H1 (cell line): ENCODE measurements at regions not wholly inside any gene's neighbourhood (a gene's known extent, or its start where the extent isn't known, plus 50 kb on each side); places are given as distances from the start of the nearest gene placed in this dataset.

Source experiments
- CTCF ChIA-PET: fragments of 300-600 bp; sonication (Branson Sonifier 250); formaldehyde crosslinking; loops from one replicate; lab custom pipeline; 2021; ENCODE audit not compliant: partially characterized antibody; lab: Charles Lee
- POLR2A ChIA-PET: fragments of 300-600 bp; sonication (Branson Sonifier 250); formaldehyde crosslinking; loops from one replicate; lab custom pipeline; 2021; ENCODE audit warnings: inconsistent platforms; ENCODE audit not compliant: partially characterized antibody; lab: Charles Lee
- DNase-seq, 2 experiments: peaks; one replicate each; pipeline versions ENCODE4 v3.0.0 to v3.0.0-alpha.2; 2010 to 2022; ENCODE audit warnings: low spot score in 2 of 2, low read depth in 1 of 2, mixed read lengths in 1 of 2
- FAIRE-seq: peaks from 2 replicates; lab custom pipeline; 2011; peaks lifted over from hg19 to GRCh38; lab: Jason Lieb, UNC
- H2AFZ ChIP-seq: 2 replicates; pipeline ENCODE4 v1.8.1; 2012; ENCODE audit warnings: low read length, inconsistent platforms
- H2AK5ac ChIP-seq: 2 replicates; pipeline ENCODE4 v1.6.1; 2013; ENCODE audit warnings: low read depth, low read length
- H2BK120ac ChIP-seq: replicated peaks from 2 replicates; pipeline ENCODE3; 2013; ENCODE audit warnings: low read depth, low read length, inconsistent platforms
- H2BK12ac ChIP-seq: 2 replicates; pipeline ENCODE4 v1.6.1; 2013; ENCODE audit warnings: low read depth, low read length
- H2BK15ac ChIP-seq: 2 replicates; pipeline ENCODE4 v1.6.1; 2013; ENCODE audit warnings: low read length
- H2BK20ac ChIP-seq: 2 replicates; pipeline ENCODE4 v1.6.1; 2013; ENCODE audit warnings: low read length
- H2BK5ac ChIP-seq: 2 replicates; pipeline ENCODE4 v1.6.1; 2013; ENCODE audit warnings: low read depth, low read length
- H3K14ac ChIP-seq: 2 replicates; pipeline ENCODE4 v1.6.1; 2013; ENCODE audit warnings: inconsistent platforms; ENCODE audit not compliant: insufficient read length
- H3K18ac ChIP-seq: 2 replicates; pipeline ENCODE4 v1.6.1; 2013; ENCODE audit warnings: low read length; ENCODE audit errors: extremely low read depth
- H3K23ac ChIP-seq: 2 replicates; pipeline ENCODE4 v1.6.1; 2013; ENCODE audit warnings: inconsistent platforms; ENCODE audit not compliant: insufficient read length
- H3K23me2 ChIP-seq: 2 replicates; pipeline ENCODE4 v1.6.1; 2013; ENCODE audit warnings: low read depth, low read length
- H3K27ac ChIP-seq: 2 replicates; pipeline ENCODE4 v1.6.1; 2011; ENCODE audit warnings: low read depth, low read length, inconsistent platforms
- H3K27me3 ChIP-seq, 4 experiments: replicated peaks in 1 of 4; 1 replicate in 1 of 4; 2 replicates in 3 of 4; pipeline versions ENCODE4 v1.6.1 to v1.8.1; 2011 to 2013; ENCODE audit warnings: low read length in 3 of 4, mild to moderate bottlenecking in 3 of 4, inconsistent platforms in 2 of 4, mixed read lengths in 2 of 4, moderate library complexity in 1 of 4; ENCODE audit not compliant: control insufficient read depth in 3 of 4, insufficient read depth in 3 of 4; ENCODE audit errors: extremely low read depth in 1 of 4
- H3K36me3 ChIP-seq, 4 experiments: 2 replicates each; pipeline versions ENCODE4 v1.6.1 to v1.8.1; 2011 to 2013; ENCODE audit warnings: mild to moderate bottlenecking in 4 of 4, low read length in 3 of 4, moderate library complexity in 2 of 4, control low read depth in 1 of 4, inconsistent platforms in 1 of 4; ENCODE audit not compliant: insufficient read depth in 4 of 4, control insufficient read depth in 2 of 4
- H3K4ac ChIP-seq: replicated peaks from 2 replicates; pipeline ENCODE3; 2013; ENCODE audit warnings: low read length, low read depth, mixed read lengths, inconsistent platforms; ENCODE audit not compliant: insufficient read length
- H3K4me1 ChIP-seq, 4 experiments: replicated peaks in 1 of 4; 1 replicate in 1 of 4; 2 replicates in 3 of 4; pipeline versions ENCODE4 v1.6.1 to v1.8.1; 2011 to 2013; ENCODE audit warnings: low read length in 3 of 4, inconsistent platforms in 2 of 4, mixed read lengths in 1 of 4; ENCODE audit not compliant: insufficient read depth in 4 of 4, control insufficient read depth in 3 of 4
- H3K4me2 ChIP-seq, 2 experiments: 2 replicates each; pipeline versions ENCODE4 v1.6.1 to v1.8.1; 2011 to 2013; ENCODE audit warnings: low read depth in 2 of 2, low read length in 2 of 2, control low read depth in 1 of 2, inconsistent platforms in 1 of 2, mild to moderate bottlenecking in 1 of 2; ENCODE audit not compliant: insufficient read depth in 1 of 2
- H3K4me3 ChIP-seq, 4 experiments: fragments of 200-600, 300-600 bp in 1 of 4; sonication (generic), shearing (Covaris generic), sonication (Bioruptor Twin) in 1 of 4; 2 replicates each; pipeline versions ENCODE4 v1.5.1 to v1.8.1; 2011 to 2016; ENCODE audit warnings: low read length in 4 of 4, low read depth in 3 of 4, control low read depth in 2 of 4, inconsistent platforms in 2 of 4, mild to moderate bottlenecking in 2 of 4, mixed read lengths in 1 of 4, moderate library complexity in 1 of 4; ENCODE audit not compliant: insufficient read depth in 2 of 4; ENCODE audit errors: extremely low read depth in 1 of 4
- H3K56ac ChIP-seq: replicated peaks from 2 replicates; pipeline ENCODE3; 2013; ENCODE audit warnings: low read depth, mild to moderate bottlenecking, mixed read lengths, low read length, inconsistent platforms; ENCODE audit not compliant: insufficient read length
- H3K79me1 ChIP-seq: 2 replicates; pipeline ENCODE4 v1.6.1; 2013; ENCODE audit warnings: low read depth, low read length, control low read depth
- H3K79me2 ChIP-seq, 2 experiments: 2 replicates each; pipeline versions ENCODE4 v1.6.1 to v1.8.1; 2012 to 2013; ENCODE audit warnings: low read length in 2 of 2, mild to moderate bottlenecking in 2 of 2, inconsistent platforms in 1 of 2; ENCODE audit not compliant: insufficient read depth in 2 of 2, control insufficient read depth in 1 of 2
- H3K9ac ChIP-seq, 4 experiments: replicated peaks in 1 of 4; 1 replicate in 1 of 4; 2 replicates in 3 of 4; pipeline versions ENCODE4 v1.6.1 to v1.8.1; 2011 to 2013; ENCODE audit warnings: low read depth in 3 of 4, low read length in 3 of 4, control low read depth in 2 of 4, mild to moderate bottlenecking in 2 of 4, moderate library complexity in 2 of 4, inconsistent platforms in 1 of 4; ENCODE audit errors: extremely low read depth in 1 of 4
- H3K9me3 ChIP-seq, 2 experiments: 2 replicates each; pipeline versions ENCODE4 v1.6.1 to v1.8.1; 2012 to 2013; ENCODE audit warnings: mild to moderate bottlenecking in 2 of 2, moderate library complexity in 2 of 2, control low read depth in 1 of 2, inconsistent platforms in 1 of 2, low read depth in 1 of 2, low read length in 1 of 2, mixed read lengths in 1 of 2; ENCODE audit not compliant: insufficient read depth in 2 of 2
- H4K20me1 ChIP-seq, 2 experiments: replicated peaks in 1 of 2; 2 replicates each; pipeline versions ENCODE3 to v1.8.1; 2011 to 2013; ENCODE audit warnings: inconsistent platforms in 2 of 2, low read length in 2 of 2, mild to moderate bottlenecking in 1 of 2; ENCODE audit not compliant: insufficient read depth in 2 of 2, control insufficient read depth in 1 of 2
- H4K5ac ChIP-seq: 2 replicates; pipeline ENCODE4 v1.6.1; 2013; ENCODE audit warnings: low read length, low read depth, mixed read lengths, inconsistent platforms; ENCODE audit not compliant: insufficient read length
- H4K8ac ChIP-seq: 2 replicates; pipeline ENCODE4 v1.8.0; 2013; ENCODE audit warnings: mild to moderate bottlenecking, moderate library complexity, low read length, inconsistent platforms; ENCODE audit not compliant: insufficient read depth; ENCODE audit errors: extremely low read depth
- H4K91ac ChIP-seq: replicated peaks from 2 replicates; pipeline ENCODE3; 2013; ENCODE audit warnings: low read length, mixed read lengths, inconsistent platforms; ENCODE audit not compliant: insufficient read length
- EP300 ChIP-seq, 2 experiments: IDR thresholded peaks; 1 replicate in 1 of 2; 2 replicates in 1 of 2; pipeline ENCODE4 v1.6.1; 2011 to 2012; ENCODE audit warnings: low read depth in 2 of 2, low read length in 2 of 2, mild to moderate bottlenecking in 2 of 2, borderline replicate concordance in 1 of 2, inconsistent platforms in 1 of 2, moderate library complexity in 1 of 2
- GTF2F1 ChIP-seq: IDR thresholded peaks from 2 replicates; pipeline ENCODE4 v1.6.1; 2012; ENCODE audit warnings: low read depth, low read length, improper control_type of control experiment, borderline replicate concordance
- JUN ChIP-seq: IDR thresholded peaks from 2 replicates; pipeline ENCODE4 v1.6.1; 2011; ENCODE audit warnings: low read depth, mild to moderate bottlenecking, improper control_type of control experiment, low read length
- KDM1A ChIP-seq: fragments of 200-600, 300-600 bp; sonication (generic); IDR thresholded peaks from 2 replicates; pipeline ENCODE4 v1.7.1; 2016; ENCODE audit warnings: mild to moderate bottlenecking, low read length, borderline replicate concordance
- KDM5A ChIP-seq: fragments of 200-600 bp; IDR thresholded peaks from 2 replicates; pipeline ENCODE4 v1.7.1; 2012; ENCODE audit warnings: mild to moderate bottlenecking, low read length, inconsistent platforms, mixed read lengths
- RXRA ChIP-seq: IDR thresholded peaks from 2 replicates; pipeline ENCODE4 v1.6.1; 2011; ENCODE audit warnings: low read depth, mild to moderate bottlenecking, low read length, moderate library complexity; ENCODE audit not compliant: insufficient read depth
- SIX5 ChIP-seq: IDR thresholded peaks from 2 replicates; pipeline ENCODE4 v1.6.1; 2011; ENCODE audit warnings: mild to moderate bottlenecking, low read depth, low read length
- TCF12 ChIP-seq: IDR thresholded peaks from 2 replicates; pipeline ENCODE4 v1.6.1; 2011; ENCODE audit warnings: low read depth, mild to moderate bottlenecking, low read length
- YY1 ChIP-seq: IDR thresholded peaks from 2 replicates; pipeline ENCODE4 v1.6.1; 2011; ENCODE audit warnings: low read depth, mild to moderate bottlenecking, low read length
- WGBS, 2 experiments: shearing (Covaris generic) in 1 of 2; methylation state at CpG; one replicate each; pipeline versions ENCODE4 v1.1.6 to v1.1.7; 2013 to 2015; ENCODE audit warnings: low lambda C conversion rate in 2 of 2, mixed read lengths in 2 of 2, inconsistent platforms in 1 of 2, low coverage in 1 of 2, missing lambda C conversion rate in 1 of 2; ENCODE audit not compliant: insufficient replicate concordance in 2 of 2, insufficient coverage in 1 of 2, insufficient read length in 1 of 2; ENCODE audit errors: extremely low coverage in 1 of 2, missing lambda C conversion rate in 1 of 2; 5-methylcytosine and 5-hydroxymethylcytosine counted together
- TF ChIP-seq, protein P1 (sequence below): IDR thresholded peaks from 2 replicates; pipeline ENCODE4 v1.6.1; 2012; ENCODE audit warnings: inconsistent platforms
- TF ChIP-seq, protein P2 (sequence below): IDR thresholded peaks from 2 replicates; pipeline ENCODE4 v1.6.1; 2011; ENCODE audit warnings: low read depth, mild to moderate bottlenecking, low read length; ENCODE audit not compliant: insufficient read depth

DNA sequence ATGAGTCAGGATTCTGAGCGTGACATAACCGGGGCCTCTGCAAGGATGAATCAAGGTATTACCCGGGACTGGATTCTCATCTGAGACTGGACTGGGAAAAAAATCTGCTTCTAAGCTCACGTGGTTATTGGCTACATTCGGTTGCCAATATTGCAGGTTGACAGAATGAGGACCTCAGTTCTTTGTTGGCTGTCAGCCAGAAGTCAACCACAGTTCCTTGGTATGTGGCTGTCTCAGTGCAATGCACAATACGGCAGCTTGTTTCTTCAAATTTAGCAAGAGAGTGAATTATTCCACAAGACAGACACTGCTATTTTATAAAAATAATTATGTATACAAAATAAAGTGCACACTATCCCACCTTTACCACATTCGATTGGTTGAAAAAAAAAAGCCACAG is 424.2 kb downstream of the KLHL4 start:
- no peaks in the 10 kb centered on the region for H3K79me2 ChIP-seq
- no peak overlapping the region for H2AFZ ChIP-seq
- no peaks in the 10 kb centered on the region for H3K4me1 ChIP-seq
- H3K27me3 ChIP-seq: no peaks in the 10 kb centered on the region
- H3K36me3 ChIP-seq: no peaks in the 10 kb centered on the region
- CTCF ChIA-PET: no interaction called here
- FAIRE-seq: no peak
- no peak overlapping the region for H3K4me2 ChIP-seq
- H4K8ac ChIP-seq: no peak overlapping the region
- no peak overlapping the region for H2BK12ac ChIP-seq
- H3K23me2 ChIP-seq: no peaks in the 10 kb centered on the region
- WGBS, 2 experiments: 98% methylated on average over 7 of the region's 7 CpGs; no CpG with 5 or more reads in 1 of the 2 experiments
- H2BK5ac ChIP-seq: no peak overlapping the region
- DNase-seq: no peak
- H3K18ac ChIP-seq: no peak overlapping the region
- H4K5ac ChIP-seq: no peak overlapping the region
- no peak overlapping the region for H3K23ac ChIP-seq
- H2BK15ac ChIP-seq: no peak overlapping the region
- no peak overlapping the region for H4K91ac ChIP-seq
- TF ChIP-seq SIX5 (no peak), KDM5A (no peak), TCF12 (no peak), RXRA (no peak), GTF2F1 (no peak), YY1 (no peak), KDM1A (no peak), EP300 (IDR thresholded peaks at IDR 0.05; ENCODE audit: borderline replicate concordance in 1 of 2, low read depth in 2 of 2, low read length in 2 of 2) (no peak), JUN (no peak)
- TF ChIP-seq, protein P1, sequence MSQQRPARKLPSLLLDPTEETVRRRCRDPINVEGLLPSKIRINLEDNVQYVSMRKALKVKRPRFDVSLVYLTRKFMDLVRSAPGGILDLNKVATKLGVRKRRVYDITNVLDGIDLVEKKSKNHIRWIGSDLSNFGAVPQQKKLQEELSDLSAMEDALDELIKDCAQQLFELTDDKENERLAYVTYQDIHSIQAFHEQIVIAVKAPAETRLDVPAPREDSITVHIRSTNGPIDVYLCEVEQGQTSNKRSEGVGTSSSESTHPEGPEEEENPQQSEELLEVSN: no peak
- TF ChIP-seq, protein P2, sequence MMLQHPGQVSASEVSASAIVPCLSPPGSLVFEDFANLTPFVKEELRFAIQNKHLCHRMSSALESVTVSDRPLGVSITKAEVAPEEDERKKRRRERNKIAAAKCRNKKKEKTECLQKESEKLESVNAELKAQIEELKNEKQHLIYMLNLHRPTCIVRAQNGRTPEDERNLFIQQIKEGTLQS: no peak
- POLR2A ChIA-PET: no interaction called here
- no peaks in the 10 kb centered on the region for H3K9me3 ChIP-seq
- H3K27ac ChIP-seq: no peak overlapping the region
- H3K4me3 ChIP-seq: no peak overlapping the region
- H2BK120ac ChIP-seq: no peak overlapping the region
- no peak overlapping the region for H3K4ac ChIP-seq
- H3K56ac ChIP-seq: no peak overlapping the region
- H3K79me1 ChIP-seq: no peaks in the 10 kb centered on the region
- no peak overlapping the region for H2AK5ac ChIP-seq
- no peak overlapping the region for H3K9ac ChIP-seq
- no peaks in the 10 kb centered on the region for H4K20me1 ChIP-seq
- no peak overlapping the region for H3K14ac ChIP-seq
- no peak overlapping the region for H2BK20ac ChIP-seq
